ENCODE measurements at regions not wholly inside any gene's neighbourhood (a gene's known extent, or its start where the extent isn't known, plus 50 kb on each side); places are given as distances from the start of the nearest gene placed in this dataset.

GRCh38 chr9:86843206-86843605 lies 104.1 kb downstream of the GAS1 start:
- DNase-seq (ENCODE audit: low spot score) (no peak), ATAC-seq (ENCODE audit: low read depth) (no peak)
- H3K27me3 ChIP-seq (ENCODE audit: insufficient read depth, poor library complexity, severe bottlenecking), result no peaks in the 10 kb centered on the region
- H3K4me1 ChIP-seq (ENCODE audit: insufficient read depth, poor library complexity, severe bottlenecking), result no peaks in the 10 kb centered on the region
- no peaks in the 10 kb centered on the region for H3K36me3 ChIP-seq (ENCODE audit: low read depth)
- no peak overlapping the region for H3K4me3 ChIP-seq (ENCODE audit: severe bottlenecking)
- H3K9me3 ChIP-seq (ENCODE audit: severe bottlenecking), result no peaks in the 10 kb centered on the region
- H3K27ac ChIP-seq (ENCODE audit: poor library complexity, severe bottlenecking), result no peak overlapping the region
- TF ChIP-seq CTCF (IDR thresholded peaks at IDR 0.05; ENCODE audit: poor library complexity, severe bottlenecking), result no peak

GRCh38 chr9:86842573-86842972 lies 104.7 kb downstream of the GAS1 start:
- no peak overlapping the region for H3K27ac ChIP-seq (ENCODE audit: poor library complexity, severe bottlenecking)
- no peaks in the 10 kb centered on the region for H3K36me3 ChIP-seq (ENCODE audit: low read depth)
- no peak overlapping the region for H3K4me3 ChIP-seq (ENCODE audit: severe bottlenecking)
- no peaks in the 10 kb centered on the region for H3K27me3 ChIP-seq (ENCODE audit: insufficient read depth, poor library complexity, severe bottlenecking)
- no peaks in the 10 kb centered on the region for H3K4me1 ChIP-seq (ENCODE audit: insufficient read depth, poor library complexity, severe bottlenecking)
- no peak for ATAC-seq (ENCODE audit: low read depth)
- TF ChIP-seq CTCF (IDR thresholded peaks at IDR 0.05; ENCODE audit: poor library complexity, severe bottlenecking), result no peak
- no peaks in the 10 kb centered on the region for H3K9me3 ChIP-seq (ENCODE audit: severe bottlenecking)
- DNase-seq (ENCODE audit: low spot score), result no peak

GRCh38 chr9:86839522-86839921 lies 107.8 kb downstream of the GAS1 start:
- no peaks in the 10 kb centered on the region for H3K36me3 ChIP-seq (ENCODE audit: low read depth)
- H3K4me3 ChIP-seq (ENCODE audit: severe bottlenecking), result no peak overlapping the region
- no peaks in the 10 kb centered on the region for H3K4me1 ChIP-seq (ENCODE audit: insufficient read depth, poor library complexity, severe bottlenecking)
- ATAC-seq (ENCODE audit: low read depth), result no peak
- H3K9me3 ChIP-seq (ENCODE audit: severe bottlenecking), result no peaks in the 10 kb centered on the region
- DNase-seq (ENCODE audit: low spot score), result no peak
- no peak overlapping the region for H3K27ac ChIP-seq (ENCODE audit: poor library complexity, severe bottlenecking)
- no peaks in the 10 kb centered on the region for H3K27me3 ChIP-seq (ENCODE audit: insufficient read depth, poor library complexity, severe bottlenecking)
- no peak for TF ChIP-seq CTCF (IDR thresholded peaks at IDR 0.05; ENCODE audit: poor library complexity, severe bottlenecking)

- Histone ChIP-seq H3K4me3 (ENCODE audit: severe bottlenecking) (no peak overlapping the region), H3K27ac (ENCODE audit: poor library complexity, severe bottlenecking) (no peak overlapping the region), H3K27me3 (ENCODE audit: insufficient read depth, poor library complexity, severe bottlenecking) (no peaks in the 10 kb centered on the region), H3K4me1 (ENCODE audit: insufficient read depth, poor library complexity, severe bottlenecking) (no peaks in the 10 kb centered on the region), H3K36me3 (ENCODE audit: low read depth) (no peaks in the 10 kb centered on the region), H3K9me3 (ENCODE audit: severe bottlenecking) (no peaks in the 10 kb centered on the region)
- DNase-seq (ENCODE audit: low spot score) (no peak), ATAC-seq (ENCODE audit: low read depth) (no peak)
- TF ChIP-seq CTCF (IDR thresholded peaks at IDR 0.05; ENCODE audit: poor library complexity, severe bottlenecking), result no peak
These were observed 108.5 kb downstream of the GAS1 start for GRCh38 chr9:86838519-86839497.

GRCh38 chr9:86837345-86837744 lies 110.0 kb downstream of the GAS1 start:
- Histone ChIP-seq H3K36me3 (ENCODE audit: low read depth) (no peaks in the 10 kb centered on the region), H3K9me3 (ENCODE audit: severe bottlenecking) (no peaks in the 10 kb centered on the region), H3K27ac (ENCODE audit: poor library complexity, severe bottlenecking) (no peak overlapping the region), H3K27me3 (ENCODE audit: insufficient read depth, poor library complexity, severe bottlenecking) (no peaks in the 10 kb centered on the region), H3K4me3 (ENCODE audit: severe bottlenecking) (no peak overlapping the region), H3K4me1 (ENCODE audit: insufficient read depth, poor library complexity, severe bottlenecking) (no peaks in the 10 kb centered on the region)
- no peak for TF ChIP-seq CTCF (IDR thresholded peaks at IDR 0.05; ENCODE audit: poor library complexity, severe bottlenecking)
- ATAC-seq (ENCODE audit: low read depth), result no peak
- DNase-seq (ENCODE audit: low spot score), result no peak
